ENCODE measurements at regions not wholly inside any gene's neighbourhood (a gene's known extent, or its start where the extent isn't known, plus 50 kb on each side); places are given as distances from the start of the nearest gene placed in this dataset.

- Histone ChIP-seq H3K27ac (no peak overlapping the region), H3K27me3 (no peaks in the 10 kb centered on the region), H3K4me1 (peaks cover 0 to 3% (median 0%) of the 10 kb centered on the region in 12 donors), H3K4me3 (no peak overlapping the region), H3K36me3 (no peaks in the 10 kb centered on the region), H3K9me3 (no peaks in the 10 kb centered on the region)
- TF ChIP-seq, protein P1, sequence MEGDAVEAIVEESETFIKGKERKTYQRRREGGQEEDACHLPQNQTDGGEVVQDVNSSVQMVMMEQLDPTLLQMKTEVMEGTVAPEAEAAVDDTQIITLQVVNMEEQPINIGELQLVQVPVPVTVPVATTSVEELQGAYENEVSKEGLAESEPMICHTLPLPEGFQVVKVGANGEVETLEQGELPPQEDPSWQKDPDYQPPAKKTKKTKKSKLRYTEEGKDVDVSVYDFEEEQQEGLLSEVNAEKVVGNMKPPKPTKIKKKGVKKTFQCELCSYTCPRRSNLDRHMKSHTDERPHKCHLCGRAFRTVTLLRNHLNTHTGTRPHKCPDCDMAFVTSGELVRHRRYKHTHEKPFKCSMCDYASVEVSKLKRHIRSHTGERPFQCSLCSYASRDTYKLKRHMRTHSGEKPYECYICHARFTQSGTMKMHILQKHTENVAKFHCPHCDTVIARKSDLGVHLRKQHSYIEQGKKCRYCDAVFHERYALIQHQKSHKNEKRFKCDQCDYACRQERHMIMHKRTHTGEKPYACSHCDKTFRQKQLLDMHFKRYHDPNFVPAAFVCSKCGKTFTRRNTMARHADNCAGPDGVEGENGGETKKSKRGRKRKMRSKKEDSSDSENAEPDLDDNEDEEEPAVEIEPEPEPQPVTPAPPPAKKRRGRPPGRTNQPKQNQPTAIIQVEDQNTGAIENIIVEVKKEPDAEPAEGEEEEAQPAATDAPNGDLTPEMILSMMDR (IDR thresholded peaks at IDR 0.05), result no peak
- TF ChIP-seq POLR2A (IDR thresholded peaks at IDR 0.05), result no peak
- ATAC-seq (peak in 3 of 4 donors; percentile 31 to 73 (median 54)), DNase-seq (peak in 1 of 5 donors; percentile 11)
- intact Hi-C loops (cut with DNase I), result loop anchor here in 1 of 10 donors (10.0 kb wide), 1 partner anchor 215 kb away; no protein-coding TSS in a partner anchor
- WGBS, 4 donors, result 62 to 78% (median 69%) methylated on average over 6 of the region's 6 CpGs
These were observed 184.6 kb upstream of the NRIP1 start for GRCh38 chr21:15249285-15249993.

DNA sequence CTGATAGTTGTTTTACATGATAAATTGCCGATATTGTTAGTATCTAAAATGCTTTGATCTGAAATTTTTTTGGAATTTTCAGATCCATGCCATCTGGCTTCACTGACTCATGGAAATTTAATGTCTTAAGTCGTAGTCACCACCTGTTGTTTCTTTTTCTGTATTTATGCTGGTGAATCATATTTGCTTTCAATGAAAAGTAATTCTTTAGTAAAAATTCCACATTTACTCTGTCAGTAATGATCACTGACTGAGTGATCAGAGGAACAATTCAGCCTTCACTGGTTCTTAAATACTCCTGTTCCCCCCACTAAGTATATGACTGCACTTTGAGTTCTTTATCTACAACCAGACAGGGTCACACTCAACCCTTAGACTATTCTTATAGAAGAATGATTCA is 185.6 kb upstream of the NRIP1 start:
- Histone ChIP-seq H3K27me3 (no peaks in the 10 kb centered on the region), H3K4me1 (peaks cover 0 to 3% (median 0%) of the 10 kb centered on the region in 12 donors), H3K27ac (no peak overlapping the region), H3K4me3 (no peak overlapping the region), H3K36me3 (no peaks in the 10 kb centered on the region), H3K9me3 (no peaks in the 10 kb centered on the region)
- TF ChIP-seq POLR2A (IDR thresholded peaks at IDR 0.05), result no peak
- TF ChIP-seq, protein P1 (IDR thresholded peaks at IDR 0.05), result no peak
- ATAC-seq, result peak in 1 of 4 donors; percentile 16
- WGBS, 4 donors, result 68 to 83% (median 78%) methylated on average over 2 of the region's 2 CpGs
- intact Hi-C loops (cut with DNase I), result no loop called here
- DNase-seq, result no peak

DNA sequence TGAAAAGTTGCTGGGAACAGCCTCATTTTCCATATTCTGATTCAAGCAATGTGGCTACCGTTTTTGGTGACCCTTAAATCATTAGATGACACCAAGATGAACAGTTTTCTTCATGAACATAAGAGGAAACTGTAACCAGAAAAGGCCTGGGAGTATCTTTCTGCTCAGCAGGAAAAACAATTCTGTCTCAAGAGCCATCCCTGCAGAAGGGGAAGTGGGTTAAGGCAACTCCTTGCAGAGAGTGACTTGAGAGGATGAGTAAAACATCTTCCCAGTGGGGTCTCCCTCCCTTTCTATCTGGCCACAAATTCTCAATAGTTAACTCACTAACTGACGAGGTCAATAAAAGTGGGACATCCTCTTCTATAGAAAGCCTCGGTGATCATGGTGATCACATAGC is 187.6 kb upstream of the NRIP1 start:
- no peak overlapping the region for H3K27ac ChIP-seq
- H3K36me3 ChIP-seq, result no peaks in the 10 kb centered on the region
- intact Hi-C loops (cut with DNase I), result no loop called here
- no peak for ATAC-seq
- H3K9me3 ChIP-seq, result no peaks in the 10 kb centered on the region
- 71 to 75% (median 74%) methylated on average over 3 of the region's 3 CpGs for WGBS, 4 donors
- no peak for DNase-seq
- TF ChIP-seq POLR2A (IDR thresholded peaks at IDR 0.05), result no peak
- TF ChIP-seq, protein P1 (IDR thresholded peaks at IDR 0.05), result no peak
- H3K4me1 ChIP-seq, result peaks cover 0 to 3% (median 0%) of the 10 kb centered on the region in 12 donors
- no peaks in the 10 kb centered on the region for H3K27me3 ChIP-seq
- H3K4me3 ChIP-seq, result no peak overlapping the region

DNA sequence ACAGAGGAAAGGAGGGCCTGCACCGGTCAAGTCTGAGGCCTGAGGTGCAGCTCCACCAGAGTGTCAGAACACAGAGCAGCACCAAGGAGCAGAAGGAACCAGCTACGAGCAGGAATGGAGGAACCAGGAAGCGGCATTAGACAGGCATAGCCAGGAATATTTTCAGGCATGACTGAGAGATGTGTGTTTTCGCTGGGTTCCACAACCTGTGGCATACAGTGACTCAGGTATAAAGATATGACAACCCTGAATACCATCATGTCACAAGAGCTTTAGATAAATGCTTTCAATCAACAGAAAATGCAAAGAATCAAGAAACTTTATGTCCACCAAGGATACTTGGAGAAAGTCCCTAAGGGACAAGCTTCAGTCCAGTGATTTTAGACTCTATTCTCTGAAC is 189.3 kb upstream of the NRIP1 start:
- DNase-seq, result no peak
- Histone ChIP-seq H3K4me3 (no peak overlapping the region), H3K4me1 (peaks cover 0 to 3% (median 0%) of the 10 kb centered on the region in 12 donors), H3K27me3 (no peaks in the 10 kb centered on the region), H3K27ac (no peak overlapping the region), H3K9me3 (no peaks in the 10 kb centered on the region), H3K36me3 (no peaks in the 10 kb centered on the region)
- no peak for ATAC-seq
- intact Hi-C loops (cut with DNase I), result no loop called here
- WGBS, 4 donors, result 94 to 95% (median 94%) methylated on average over 4 of the region's 4 CpGs
- TF ChIP-seq, protein P1 (IDR thresholded peaks at IDR 0.05), result no peak
- TF ChIP-seq POLR2A (IDR thresholded peaks at IDR 0.05), result no peak

Data from heart left ventricle (tissue), 16 donors.